ENCODE measurements at regions not wholly inside any gene's neighbourhood (a gene's known extent, or its start where the extent isn't known, plus 50 kb on each side); places are given as distances from the start of the nearest gene placed in this dataset.

- H4K5ac ChIP-seq (ENCODE audit: insufficient read length, low read depth, low read length), result no peak overlapping the region
- Mint-ChIP-seq H3K4me1 (peaks cover 16 to 25% of the 10 kb centered on the region in 2 experiments), H3K27me3 (ENCODE audit: low read depth) (no peaks in the 10 kb centered on the region), H3K36me3 (ENCODE audit: insufficient read depth in 1 of 3, low read depth in 3 of 3) (peaks cover 0 to 3% (median under 1%) of the 10 kb centered on the region in 3 experiments; a peak in 3 of 7 replicates), H3K4me3 (no peak overlapping the region), H3K27ac (no peak overlapping the region), H3K9me3 (peaks cover 0 to 3% of the 10 kb centered on the region in 2 experiments; a peak in 2 of 5 replicates)
- no peak for DNase-seq
- no peaks in the 10 kb centered on the region for H3K9me3 ChIP-seq (ENCODE audit: control insufficient read depth, low read depth, low read length)
- H3K14ac ChIP-seq (ENCODE audit: insufficient read depth, low read length), result no peak overlapping the region
- no peak overlapping the region for H3T11ph ChIP-seq (ENCODE audit: low read length)
- no peak overlapping the region for H2BK15ac ChIP-seq (ENCODE audit: low read depth, low read length)
- no peak overlapping the region for H3K18ac ChIP-seq (ENCODE audit: insufficient read length, low read depth, low read length)
- TF ChIP-seq CTCF (conservative IDR thresholded peaks at IDR 0.05), result no peak
- H4K20me1 ChIP-seq (ENCODE audit: control insufficient read depth, insufficient read depth, insufficient read length), result no peaks in the 10 kb centered on the region
- H2BK120ac ChIP-seq (ENCODE audit: low read depth, low read length, poor library complexity, severe bottlenecking), result no peak overlapping the region
- H3K27me3 ChIP-seq (ENCODE audit: insufficient read depth, low read length), result no peaks in the 10 kb centered on the region
- H3K4me1 ChIP-seq (ENCODE audit: insufficient read depth, low read length), result no peaks in the 10 kb centered on the region
- H2BK12ac ChIP-seq (ENCODE audit: insufficient read length, low read depth, low read length), result no peak overlapping the region
- H3K4me2 ChIP-seq (ENCODE audit: insufficient read depth, insufficient read length, low read length), result no peak overlapping the region
- no peak overlapping the region for H2AK5ac ChIP-seq (ENCODE audit: insufficient read length, low read length)
- no peak overlapping the region for H3K23ac ChIP-seq (ENCODE audit: insufficient read length, low read depth, low read length)
- H3K56ac ChIP-seq (ENCODE audit: insufficient read length, low read depth, low read length), result no peak overlapping the region
- no peak overlapping the region for H3K9ac ChIP-seq (ENCODE audit: extremely low read depth, insufficient read length, low read length)
- no peak overlapping the region for H2BK5ac ChIP-seq (ENCODE audit: insufficient read length, low read length)
- no peaks in the 10 kb centered on the region for H3K23me2 ChIP-seq (ENCODE audit: insufficient read length, low read depth, low read length, poor library complexity, severe bottlenecking)
- no peaks in the 10 kb centered on the region for H3K79me1 ChIP-seq (ENCODE audit: insufficient read depth, low read depth, low read length, poor library complexity, severe bottlenecking)
- H2AFZ ChIP-seq (ENCODE audit: low read length), result no peak overlapping the region
- H4K8ac ChIP-seq (replicated peaks; ENCODE audit: insufficient read length, low read depth, low read length), result no peak overlapping the region
- no peak overlapping the region for H2BK20ac ChIP-seq (ENCODE audit: low read depth, low read length, poor library complexity, severe bottlenecking)
- no peak overlapping the region for H4K91ac ChIP-seq (ENCODE audit: insufficient read length, low read depth, low read length)
- no peak overlapping the region for H3K4ac ChIP-seq (ENCODE audit: low read depth, low read length)
- H3K79me2 ChIP-seq (ENCODE audit: insufficient read depth, low read length), result no peaks in the 10 kb centered on the region
- H3K27ac ChIP-seq (ENCODE audit: insufficient read length, low read depth, low read length), result no peak overlapping the region
- WGBS (ENCODE audit: extremely low coverage, insufficient read length, low lambda C conversion rate), result no CpG with 5 or more reads among the region's 4 CpGs
Observed at GRCh38 chr9:104269996-104270963, 176.2 kb downstream of the SMC2 start.

Data from H9 (cell line).